Hepatocyte (in vitro differentiated cells): ENCODE measurements at regions not wholly inside any gene's neighbourhood (a gene's known extent, or its start where the extent isn't known, plus 50 kb on each side); places are given as distances from the start of the nearest gene placed in this dataset.

Source experiments
- DNase-seq: peaks from one replicate; pipeline ENCODE4 v3.0.0-alpha.2; 2016; ENCODE audit warnings: low spot score
- H2AFZ ChIP-seq: fragments of 200-600 bp; sonication (generic); 2 replicates; pipeline ENCODE4 v1.6.0; 2016; ENCODE audit warnings: antibody characterized with exemption, mild to moderate bottlenecking
- H3K27ac ChIP-seq: fragments of 200-600 bp; sonication (generic); 2 replicates; pipeline ENCODE4 v1.5.1; 2016; ENCODE audit warnings: mild to moderate bottlenecking
- H3K27me3 ChIP-seq: fragments of 200-600 bp; sonication (generic); 2 replicates; pipeline ENCODE4 v1.6.1; 2016
- H3K36me3 ChIP-seq: fragments of 200-600 bp; sonication (generic); replicated peaks from 2 replicates; pipeline ENCODE4 v1.5.1; 2016; ENCODE audit warnings: low read depth; ENCODE audit not compliant: insufficient read depth
- H3K4me1 ChIP-seq: fragments of 200-600 bp; sonication (generic); 2 replicates; pipeline ENCODE4 v1.5.1; 2016; ENCODE audit warnings: mild to moderate bottlenecking, moderate library complexity; ENCODE audit not compliant: insufficient read depth
- H3K4me2 ChIP-seq: fragments of 200-600 bp; sonication (generic); 2 replicates; pipeline ENCODE4 v1.6.0; 2016
- H3K4me3 ChIP-seq: fragments of 200-600 bp; sonication (generic); 2 replicates; pipeline ENCODE4 v1.5.1; 2016; ENCODE audit warnings: mild to moderate bottlenecking
- H3K79me2 ChIP-seq: fragments of 200-600 bp; sonication (generic); 2 replicates; pipeline ENCODE4 v1.6.0; 2017; ENCODE audit warnings: mild to moderate bottlenecking
- H3K9me2 ChIP-seq: fragments of 200-600 bp; sonication (generic); replicated peaks from 2 replicates; pipeline ENCODE4 v1.6.0; 2017; ENCODE audit warnings: mild to moderate bottlenecking; ENCODE audit not compliant: insufficient read depth
- H3K9me3 ChIP-seq: fragments of 200-600 bp; sonication (generic); 2 replicates; pipeline ENCODE4 v1.5.1; 2016; ENCODE audit warnings: low read depth, mild to moderate bottlenecking
- H4K20me1 ChIP-seq: fragments of 200-600 bp; sonication (generic); 2 replicates; pipeline ENCODE4 v1.6.0; 2016; ENCODE audit warnings: mild to moderate bottlenecking; ENCODE audit not compliant: insufficient read depth, poor library complexity, severe bottlenecking
- EZH2 ChIP-seq: fragments of 200-600 bp; sonication (generic); IDR thresholded peaks from 2 replicates; pipeline ENCODE4 v1.6.1; 2016; ENCODE audit warnings: antibody characterized with exemption, mild to moderate bottlenecking, borderline replicate concordance
- EZH2phosphoT487 ChIP-seq: fragments of 200-600 bp; sonication (generic); IDR thresholded peaks from one replicate; pipeline ENCODE4 v1.6.1; 2018; ENCODE audit warnings: antibody characterized with exemption, mild to moderate bottlenecking, low read depth, moderate library complexity; ENCODE audit not compliant: unreplicated experiment, severe bottlenecking
- WGBS: methylation state at CpG from one replicate; pipeline ENCODE4 v1.1.6; 2016; ENCODE audit warnings: low lambda C conversion rate; ENCODE audit errors: missing lambda C conversion rate; 5-methylcytosine and 5-hydroxymethylcytosine counted together
- TF ChIP-seq, protein P1 (sequence below): fragments of 200-600 bp; sonication (generic); IDR thresholded peaks from 2 replicates; pipeline ENCODE4 v1.5.1; 2016; ENCODE audit warnings: antibody characterized with exemption, mild to moderate bottlenecking; ENCODE audit not compliant: poor library complexity

GRCh38 chr1:214715126-214715525, 112.1 kb downstream of the CENPF start:
- TF ChIP-seq EZH2: no peak
- no peak for TF ChIP-seq EZH2phosphoT487
- TF ChIP-seq, protein P1, sequence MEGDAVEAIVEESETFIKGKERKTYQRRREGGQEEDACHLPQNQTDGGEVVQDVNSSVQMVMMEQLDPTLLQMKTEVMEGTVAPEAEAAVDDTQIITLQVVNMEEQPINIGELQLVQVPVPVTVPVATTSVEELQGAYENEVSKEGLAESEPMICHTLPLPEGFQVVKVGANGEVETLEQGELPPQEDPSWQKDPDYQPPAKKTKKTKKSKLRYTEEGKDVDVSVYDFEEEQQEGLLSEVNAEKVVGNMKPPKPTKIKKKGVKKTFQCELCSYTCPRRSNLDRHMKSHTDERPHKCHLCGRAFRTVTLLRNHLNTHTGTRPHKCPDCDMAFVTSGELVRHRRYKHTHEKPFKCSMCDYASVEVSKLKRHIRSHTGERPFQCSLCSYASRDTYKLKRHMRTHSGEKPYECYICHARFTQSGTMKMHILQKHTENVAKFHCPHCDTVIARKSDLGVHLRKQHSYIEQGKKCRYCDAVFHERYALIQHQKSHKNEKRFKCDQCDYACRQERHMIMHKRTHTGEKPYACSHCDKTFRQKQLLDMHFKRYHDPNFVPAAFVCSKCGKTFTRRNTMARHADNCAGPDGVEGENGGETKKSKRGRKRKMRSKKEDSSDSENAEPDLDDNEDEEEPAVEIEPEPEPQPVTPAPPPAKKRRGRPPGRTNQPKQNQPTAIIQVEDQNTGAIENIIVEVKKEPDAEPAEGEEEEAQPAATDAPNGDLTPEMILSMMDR: no peak

GRCh38 chr1:214717351-214717750, 114.4 kb downstream of the CENPF start:
- H3K79me2 ChIP-seq: no peaks in the 10 kb centered on the region
- no peak overlapping the region for H3K4me2 ChIP-seq
- no peaks in the 10 kb centered on the region for H3K9me2 ChIP-seq
- WGBS: 74% methylated on average over 7 of the region's 7 CpGs
- H3K36me3 ChIP-seq: no peaks in the 10 kb centered on the region
- no peak for TF ChIP-seq EZH2phosphoT487
- no peak for TF ChIP-seq EZH2
- TF ChIP-seq, protein P1: no peak
- H3K4me1 ChIP-seq: no peaks in the 10 kb centered on the region
- no peaks in the 10 kb centered on the region for H3K27me3 ChIP-seq
- no peak overlapping the region for H3K27ac ChIP-seq
- no peak overlapping the region for H2AFZ ChIP-seq
- H3K9me3 ChIP-seq: no peaks in the 10 kb centered on the region
- no peaks in the 10 kb centered on the region for H4K20me1 ChIP-seq
- H3K4me3 ChIP-seq: no peak overlapping the region
- no peak for DNase-seq

More at GRCh38 chr1:214715126-214715525, 112.1 kb downstream of the CENPF start:
- H3K36me3 ChIP-seq: no peaks in the 10 kb centered on the region
- no peak overlapping the region for H3K4me3 ChIP-seq
- no peaks in the 10 kb centered on the region for H3K9me2 ChIP-seq
- DNase-seq: no peak
- H3K4me2 ChIP-seq: no peak overlapping the region
- H3K79me2 ChIP-seq: no peaks in the 10 kb centered on the region
- 94% methylated on average over 4 of the region's 4 CpGs for WGBS
- no peak overlapping the region for H3K27ac ChIP-seq
- H3K4me1 ChIP-seq: no peaks in the 10 kb centered on the region
- no peak overlapping the region for H2AFZ ChIP-seq
- no peaks in the 10 kb centered on the region for H3K9me3 ChIP-seq
- no peaks in the 10 kb centered on the region for H4K20me1 ChIP-seq
- H3K27me3 ChIP-seq: no peaks in the 10 kb centered on the region

DNA sequence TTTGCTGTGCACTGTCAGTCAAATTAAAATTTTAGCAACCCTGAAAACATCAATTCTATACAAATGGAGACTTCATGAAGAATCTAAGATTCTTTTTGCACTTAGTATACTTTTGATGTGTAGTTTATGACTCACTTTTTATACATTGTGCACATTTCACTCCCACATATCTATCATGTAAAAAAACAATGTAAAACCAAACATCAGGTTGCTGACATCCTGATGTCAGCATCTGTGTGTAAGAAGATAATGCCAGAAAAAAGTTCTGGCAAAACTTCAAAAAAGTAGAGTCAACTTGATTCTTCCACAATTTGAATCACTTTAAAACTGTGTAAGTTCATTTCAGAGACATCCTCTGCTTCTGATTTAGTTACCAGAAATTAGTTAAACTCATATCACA, 115.7 kb downstream of the CENPF start:
- no peaks in the 10 kb centered on the region for H3K36me3 ChIP-seq

More for the DNA sequence above, 115.7 kb downstream of the CENPF start:
- Histone ChIP-seq H2AFZ (no peak overlapping the region), H3K27me3 (no peaks in the 10 kb centered on the region), H3K79me2 (no peaks in the 10 kb centered on the region), H3K4me2 (no peak overlapping the region), H3K4me3 (no peak overlapping the region), H3K9me2 (no peaks in the 10 kb centered on the region), H3K4me1 (no peaks in the 10 kb centered on the region), H4K20me1 (no peaks in the 10 kb centered on the region), H3K27ac (no peak overlapping the region), H3K9me3 (no peaks in the 10 kb centered on the region)
- no peak for DNase-seq
- TF ChIP-seq, protein P1: no peak
- TF ChIP-seq EZH2 (no peak), EZH2phosphoT487 (no peak)
